Sigmoid colon (tissue), 6 donors: ENCODE measurements at regions not wholly inside any gene's neighbourhood (a gene's known extent, or its start where the extent isn't known, plus 50 kb on each side); places are given as distances from the start of the nearest gene placed in this dataset.

Experiments
- DNase-seq: peaks from one replicate; pipeline ENCODE4 v3.0.0-alpha.2; 2019
- H3K27ac ChIP-seq, 4 donors: fragments of 200-600 bp; sonication (generic); one replicate each; pipeline ENCODE4 v1.5.1; 2016 to 2019; ENCODE audit warnings: mild to moderate bottlenecking in 1 of 4
- H3K27me3 ChIP-seq, 3 donors: fragments of 200-600 bp; sonication (generic); one replicate each; pipeline ENCODE4 v1.5.1; 2019; ENCODE audit warnings: mild to moderate bottlenecking in 1 of 3
- H3K36me3 ChIP-seq, 4 donors: fragments of 200-600 bp; sonication (generic); one replicate each; pipeline ENCODE4 v1.5.1; 2016 to 2019
- H3K4me1 ChIP-seq, 4 donors: fragments of 200-600 bp; sonication (generic); one replicate each; pipeline ENCODE4 v1.5.1; 2017 to 2019
- H3K4me3 ChIP-seq, 4 donors: fragments of 200-600 bp; sonication (generic); one replicate each; pipeline ENCODE4 v1.5.1; 2017 to 2019; ENCODE audit warnings: mild to moderate bottlenecking in 2 of 4, moderate library complexity in 1 of 4
- H3K9me3 ChIP-seq, 4 donors: fragments of 200-600 bp in 3 of 4; sonication (generic) in 3 of 4; one replicate each; pipeline versions ENCODE4 v1.5.1 to v1.6.1; 2013 to 2019
- CTCF ChIP-seq, 4 experiments: fragments of 450-650 bp in 3 of 4; fragments of 200-600 bp in 1 of 4; IDR thresholded peaks; one replicate each; pipeline ENCODE4 v1.5.1; 2016 to 2019; ENCODE audit warnings: antibody characterized with exemption in 4 of 4, mild to moderate bottlenecking in 3 of 4, moderate library complexity in 2 of 4
- EP300 ChIP-seq, 4 donors: sonication (generic); formaldehyde crosslinking; IDR thresholded peaks; one replicate each; pipeline ENCODE4 v1.6.1; 2017; ENCODE audit warnings: antibody characterized with exemption in 4 of 4
- POLR2A ChIP-seq, 2 donors: fragments of 450-650 bp; IDR thresholded peaks; one replicate each; pipeline ENCODE4 v1.6.1; 2016; ENCODE audit warnings: antibody characterized with exemption in 2 of 2, mild to moderate bottlenecking in 2 of 2, moderate library complexity in 2 of 2
- POLR2AphosphoS5 ChIP-seq, 4 donors: sonication (generic); formaldehyde crosslinking; IDR thresholded peaks; one replicate each; pipeline ENCODE4 v1.6.1; 2017; ENCODE audit warnings: antibody characterized with exemption in 4 of 4
- WGBS, 2 donors: extraction: QIAGEN DNeasy Blood & Tissue Kit; methylation state at CpG; one replicate each; pipeline ENCODE4 v1.1.7; 2013; 5-methylcytosine and 5-hydroxymethylcytosine counted together
- intact Hi-C: fragments of 100-400 bp; cut with DNase I; formaldehyde crosslinking; loops from one replicate; pipeline ENCODE4 v1.15.1; 2023
- donor health status: healthy with polysubstance abuse.
- donor health status: healthy.

DNA sequence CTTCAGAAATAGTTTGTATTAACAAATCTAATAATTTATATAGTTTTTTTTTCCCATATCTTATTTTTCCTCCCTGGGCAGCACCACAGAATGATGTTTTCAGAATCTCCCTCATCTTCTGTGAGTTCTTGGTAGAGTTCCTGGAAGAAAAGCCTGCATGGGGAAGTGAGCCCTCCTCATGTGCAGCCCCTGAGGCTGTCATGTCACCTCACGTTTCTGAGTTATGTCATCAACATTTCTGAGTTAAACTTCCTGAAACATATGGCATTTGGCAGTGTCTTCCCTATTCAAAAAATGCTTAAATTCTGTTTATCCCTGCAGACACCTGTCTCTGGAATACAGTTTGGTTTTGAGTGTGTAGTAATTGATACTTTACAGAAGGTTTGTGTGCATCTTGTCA lies 979.0 kb downstream of the TMEM121 start:
- Histone ChIP-seq H3K4me3 (no peak overlapping the region), H3K27ac (no peak overlapping the region), H3K9me3 (no peaks in the 10 kb centered on the region), H3K4me1 (no peaks in the 10 kb centered on the region), H3K36me3 (no peaks in the 10 kb centered on the region), H3K27me3 (peaks cover 0 to 5% (median 0%) of the 10 kb centered on the region in 3 donors)
- no peak for DNase-seq
- WGBS, 2 donors: 24 to 25% methylated on average over 1 of the region's 1 CpG
- intact Hi-C loops: no loop called here
- TF ChIP-seq EP300 (IDR thresholded peaks at IDR 0.05) (no peak), POLR2A (IDR thresholded peaks at IDR 0.05) (no peak), POLR2AphosphoS5 (IDR thresholded peaks at IDR 0.05) (no peak), CTCF (IDR thresholded peaks at IDR 0.05) (no peak)

DNA sequence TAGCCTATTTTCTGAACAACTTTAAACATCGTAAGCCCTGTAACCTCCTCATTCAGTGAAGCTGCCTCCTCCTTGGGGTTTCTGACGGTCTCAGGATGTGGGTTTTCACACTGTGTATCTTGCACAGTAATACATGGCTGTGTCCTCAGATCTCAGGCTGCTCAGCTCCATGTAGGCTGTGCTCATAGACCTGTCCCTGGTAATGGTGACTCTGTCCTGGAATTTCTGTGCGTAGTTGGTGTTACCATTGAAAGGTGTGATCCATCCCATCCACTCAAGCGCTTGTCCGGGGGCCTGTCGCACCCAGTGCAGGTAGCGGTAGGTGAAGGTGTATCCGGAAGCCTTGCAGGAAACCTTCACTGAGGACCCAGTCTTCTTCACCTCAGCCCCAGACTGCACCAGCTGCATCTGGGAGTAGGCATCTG lies 980.5 kb downstream of the TMEM121 start:
- no peak for DNase-seq
- TF ChIP-seq CTCF (IDR thresholded peaks at IDR 0.05) (no peak), POLR2A (IDR thresholded peaks at IDR 0.05) (no peak), POLR2AphosphoS5 (IDR thresholded peaks at IDR 0.05) (no peak), EP300 (IDR thresholded peaks at IDR 0.05) (no peak)
- H3K36me3 ChIP-seq: no peaks in the 10 kb centered on the region
- H3K4me1 ChIP-seq: no peaks in the 10 kb centered on the region
- H3K9me3 ChIP-seq: no peaks in the 10 kb centered on the region
- 63 to 83% methylated on average over 8 of the region's 8 CpGs for WGBS, 2 donors
- H3K4me3 ChIP-seq: no peak overlapping the region
- intact Hi-C loops: no loop called here
- peaks cover 0 to 5% (median 0%) of the 10 kb centered on the region in 3 donors for H3K27me3 ChIP-seq
- no peak overlapping the region for H3K27ac ChIP-seq

DNA sequence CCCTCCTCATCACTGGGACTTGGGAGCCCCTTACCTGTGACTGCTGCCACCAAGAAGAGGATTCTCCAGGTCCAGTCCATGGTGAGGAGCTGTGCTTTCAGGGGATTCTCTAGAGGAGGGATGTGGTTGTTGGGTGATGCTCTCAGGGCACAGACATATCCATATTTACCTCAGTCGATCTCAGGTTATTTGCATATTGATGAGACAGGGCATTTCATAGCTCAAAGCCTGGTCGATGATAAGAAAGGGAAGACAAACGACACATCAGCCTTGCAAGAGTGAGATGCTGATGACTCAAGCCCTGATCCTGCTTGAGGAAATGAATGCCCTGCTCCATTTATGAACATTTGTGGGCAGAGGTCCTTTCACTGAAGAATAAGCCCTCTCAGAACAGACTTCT lies 981.0 kb downstream of the TMEM121 start:
- Histone ChIP-seq H3K4me3 (no peak overlapping the region), H3K27me3 (peaks cover 0 to 5% (median 0%) of the 10 kb centered on the region in 3 donors), H3K9me3 (no peaks in the 10 kb centered on the region), H3K36me3 (no peaks in the 10 kb centered on the region), H3K4me1 (no peaks in the 10 kb centered on the region), H3K27ac (no peak overlapping the region)
- intact Hi-C loops: no loop called here
- TF ChIP-seq EP300 (IDR thresholded peaks at IDR 0.05) (no peak), POLR2AphosphoS5 (IDR thresholded peaks at IDR 0.05) (no peak), POLR2A (IDR thresholded peaks at IDR 0.05) (no peak), CTCF (IDR thresholded peaks at IDR 0.05) (no peak)
- no peak for DNase-seq
- WGBS, 2 donors: 52 to 54% methylated on average over 3 of the region's 3 CpGs

DNA sequence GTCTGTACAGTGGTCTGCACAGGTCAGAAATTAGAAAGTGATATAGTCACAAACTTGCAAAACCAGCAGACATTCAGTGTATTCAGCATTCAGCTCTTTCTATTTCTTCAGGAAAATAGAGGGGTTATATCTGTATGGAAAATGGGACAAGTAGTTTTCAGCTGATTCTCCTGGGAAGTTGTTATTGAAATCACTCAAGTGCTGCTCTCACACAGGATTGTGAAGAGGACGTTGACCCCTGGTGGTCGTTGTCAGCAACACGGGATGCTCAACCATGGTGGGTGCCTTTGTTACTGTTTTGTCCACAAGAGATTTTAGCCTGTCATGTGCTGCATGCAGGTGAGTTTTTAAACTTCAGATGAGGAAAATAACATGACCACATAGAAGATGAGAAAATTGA lies 981.8 kb downstream of the TMEM121 start:
- Histone ChIP-seq H3K27me3 (peaks cover 0 to 5% (median 0%) of the 10 kb centered on the region in 3 donors), H3K27ac (no peak overlapping the region), H3K4me1 (no peaks in the 10 kb centered on the region), H3K4me3 (no peak overlapping the region), H3K36me3 (no peaks in the 10 kb centered on the region), H3K9me3 (no peaks in the 10 kb centered on the region)
- TF ChIP-seq POLR2AphosphoS5 (IDR thresholded peaks at IDR 0.05) (no peak), POLR2A (IDR thresholded peaks at IDR 0.05) (no peak), CTCF (IDR thresholded peaks at IDR 0.05) (no peak), EP300 (IDR thresholded peaks at IDR 0.05) (no peak)
- intact Hi-C loops: no loop called here
- 32 to 34% methylated on average over 3 of the region's 3 CpGs for WGBS, 2 donors
- no peak for DNase-seq

DNA sequence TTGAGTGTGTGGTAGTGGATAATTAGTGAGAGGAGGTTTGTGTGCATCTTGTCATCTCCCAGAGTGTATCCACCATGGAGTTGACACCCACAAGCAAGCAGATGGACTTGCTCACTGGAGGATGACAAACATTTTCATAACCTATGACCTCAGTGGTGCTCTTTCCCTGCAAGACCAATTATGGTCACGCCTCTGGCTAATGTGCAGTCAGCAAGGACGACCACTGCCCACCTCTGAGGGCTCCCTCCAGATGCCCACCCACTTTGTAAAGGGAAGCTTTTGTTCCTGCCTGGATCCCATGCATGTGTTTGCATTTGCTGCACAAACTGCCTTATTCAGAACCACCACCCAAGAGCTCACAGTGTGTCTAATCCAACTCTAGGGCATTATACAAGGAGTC lies 982.8 kb downstream of the TMEM121 start:
- intact Hi-C loops: no loop called here
- Histone ChIP-seq H3K4me1 (no peaks in the 10 kb centered on the region), H3K4me3 (no peak overlapping the region), H3K27me3 (peaks cover 0 to 5% (median 0%) of the 10 kb centered on the region in 3 donors), H3K9me3 (no peaks in the 10 kb centered on the region), H3K27ac (no peak overlapping the region), H3K36me3 (no peaks in the 10 kb centered on the region)
- DNase-seq: no peak
- TF ChIP-seq POLR2A (IDR thresholded peaks at IDR 0.05) (no peak), POLR2AphosphoS5 (IDR thresholded peaks at IDR 0.05) (no peak)
- 37 to 68% methylated on average over 2 of the region's 2 CpGs for WGBS, 2 donors
